K562 (cell line): ENCODE measurements at regions not wholly inside any gene's neighbourhood (a gene's known extent, or its start where the extent isn't known, plus 50 kb on each side); places are given as distances from the start of the nearest gene placed in this dataset.

Experiments
- ETV1 ChIP-seq: fragments of 450-650 bp; conservative IDR thresholded peaks from 2 replicates; pipeline ENCODE4 v1.6.1; 2016; ENCODE audit warnings: missing genetic modification characterization, control low read depth, low read depth, missing compliant biosample characterization
- FOXM1 ChIP-seq, 2 experiments: fragments of 450-650 bp in 1 of 2; sonication (generic) in 1 of 2; formaldehyde crosslinking in 1 of 2; IDR thresholded peaks; 2 replicates each; pipeline versions ENCODE4 v1.6.1 to v1.9.0; 2017 to 2022; ENCODE audit warnings: low read depth in 2 of 2, mild to moderate bottlenecking in 2 of 2, missing genetic modification reagents in 1 of 2, moderate library complexity in 1 of 2
- JUN ChIP-seq, 2 experiments: sonication (generic) in 1 of 2; formaldehyde crosslinking in 1 of 2; IDR thresholded peaks; 2 replicates each; pipeline versions ENCODE4 v1.6.1 to v1.8.0; 2012 to 2022; ENCODE audit warnings: borderline replicate concordance in 2 of 2, mild to moderate bottlenecking in 2 of 2, improper control_type of control experiment in 1 of 2, low read depth in 1 of 2, low read length in 1 of 2, missing genetic modification reagents in 1 of 2
- MAFK ChIP-seq: IDR thresholded peaks from 2 replicates; pipeline ENCODE4 v1.6.1; 2011; ENCODE audit warnings: low read length, improper control_type of control experiment
- SMAD1 ChIP-seq: fragments of 150-350 bp; IDR thresholded peaks from 2 replicates; pipeline ENCODE4 v1.6.1; 2014; ENCODE audit warnings: low read length, low read depth; ENCODE audit not compliant: partially characterized antibody
- TAF1 ChIP-seq: IDR thresholded peaks from 2 replicates; pipeline ENCODE4 v1.6.1; 2011; ENCODE audit warnings: mild to moderate bottlenecking, low read length, moderate library complexity; ENCODE audit not compliant: insufficient read depth, control insufficient read depth, severe bottlenecking; ENCODE audit errors: extremely low read depth

DNA sequence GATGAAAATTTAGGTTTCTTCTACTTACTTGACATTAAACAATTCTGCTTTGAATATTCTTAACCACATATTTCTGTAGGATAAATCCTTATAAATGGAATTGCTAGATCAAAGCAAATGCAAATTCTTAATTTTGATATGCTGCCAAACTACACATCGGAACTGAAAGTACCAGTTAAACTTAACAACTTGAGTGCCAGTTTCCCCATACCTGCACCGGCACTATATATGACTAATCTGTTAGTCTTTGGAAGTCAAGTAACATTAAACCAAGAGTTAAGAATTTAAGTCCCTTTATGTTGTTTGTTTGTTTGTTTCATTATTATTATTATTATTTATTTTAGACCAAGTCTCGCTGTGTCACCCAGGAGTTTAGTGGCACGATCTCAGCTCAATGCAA is 103.9 kb upstream of the AKAP13 start:
- TF ChIP-seq FOXM1 (IDR thresholded peaks at IDR 0.05; ENCODE audit: low read depth) (no peak), FOXM1 (CRISPR knock-in tag; IDR thresholded peaks at IDR 0.05; ENCODE audit: low read depth) (no peak), SMAD1 (no peak), TAF1 (no peak), MAFK (no peak), JUN (IDR thresholded peaks at IDR 0.05; ENCODE audit: borderline replicate concordance, low read depth, low read length) (no peak), JUN (CRISPR knock-in tag; IDR thresholded peaks at IDR 0.05; ENCODE audit: borderline replicate concordance) (no peak), ETV1 (tag) (no peak)
